GM21528 (cell line): ENCODE measurements at regions not wholly inside any gene's neighbourhood (a gene's known extent, or its start where the extent isn't known, plus 50 kb on each side); places are given as distances from the start of the nearest gene placed in this dataset.

Experiments
- ATAC-seq: cut with Tn5 transposase; IDR thresholded peaks from one replicate; pipeline ENCODE4 v1.9.1; 2021; ENCODE audit warnings: mild to moderate bottlenecking, moderate library complexity; ENCODE audit not compliant: unreplicated experiment, low FRiP score

DNA sequence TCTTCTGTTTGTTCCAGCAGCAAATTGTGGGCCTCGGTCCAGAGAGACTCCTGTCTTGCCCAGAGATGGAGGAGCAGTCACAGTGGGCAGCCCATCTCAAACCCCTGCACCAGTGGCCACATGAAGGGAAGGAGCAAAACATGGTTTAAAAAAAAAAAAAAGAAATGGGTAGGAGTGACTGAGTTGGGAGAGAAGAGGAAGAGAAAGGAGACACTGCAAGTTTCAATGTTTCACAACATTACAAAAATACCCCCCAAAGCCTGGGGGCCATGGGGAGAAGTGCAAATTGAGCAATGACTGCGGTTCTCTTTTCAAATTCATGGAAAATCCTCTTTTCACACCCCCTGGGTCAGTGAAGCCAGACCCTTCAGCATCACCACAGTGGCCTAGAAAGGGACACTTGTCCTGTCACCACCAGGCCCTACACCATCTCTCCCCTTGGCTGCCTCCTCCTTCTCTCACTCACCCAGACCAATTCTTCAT is 117.1 kb downstream of the ZFP36L2 start:
- ATAC-seq: no peak

DNA sequence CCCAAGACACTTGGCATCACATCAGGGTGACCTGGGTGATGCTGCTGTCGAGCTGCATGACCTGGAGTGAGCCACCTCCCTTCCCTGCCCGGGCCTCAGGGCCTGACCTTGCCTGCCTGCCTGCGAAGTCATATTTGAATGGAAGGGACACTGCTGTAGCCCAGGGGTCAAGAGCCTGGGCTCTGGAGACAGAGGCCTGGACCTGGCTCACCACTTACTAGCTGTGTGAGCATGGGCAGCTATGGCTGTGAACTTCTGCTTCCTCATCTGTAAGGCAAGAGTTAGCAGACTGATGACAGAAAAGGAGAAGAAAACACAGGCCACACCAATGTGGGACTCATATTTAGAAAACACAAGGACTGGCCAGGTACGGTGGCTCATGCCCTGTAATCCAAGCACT is 118.7 kb downstream of the ZFP36L2 start:
- no peak for ATAC-seq

DNA sequence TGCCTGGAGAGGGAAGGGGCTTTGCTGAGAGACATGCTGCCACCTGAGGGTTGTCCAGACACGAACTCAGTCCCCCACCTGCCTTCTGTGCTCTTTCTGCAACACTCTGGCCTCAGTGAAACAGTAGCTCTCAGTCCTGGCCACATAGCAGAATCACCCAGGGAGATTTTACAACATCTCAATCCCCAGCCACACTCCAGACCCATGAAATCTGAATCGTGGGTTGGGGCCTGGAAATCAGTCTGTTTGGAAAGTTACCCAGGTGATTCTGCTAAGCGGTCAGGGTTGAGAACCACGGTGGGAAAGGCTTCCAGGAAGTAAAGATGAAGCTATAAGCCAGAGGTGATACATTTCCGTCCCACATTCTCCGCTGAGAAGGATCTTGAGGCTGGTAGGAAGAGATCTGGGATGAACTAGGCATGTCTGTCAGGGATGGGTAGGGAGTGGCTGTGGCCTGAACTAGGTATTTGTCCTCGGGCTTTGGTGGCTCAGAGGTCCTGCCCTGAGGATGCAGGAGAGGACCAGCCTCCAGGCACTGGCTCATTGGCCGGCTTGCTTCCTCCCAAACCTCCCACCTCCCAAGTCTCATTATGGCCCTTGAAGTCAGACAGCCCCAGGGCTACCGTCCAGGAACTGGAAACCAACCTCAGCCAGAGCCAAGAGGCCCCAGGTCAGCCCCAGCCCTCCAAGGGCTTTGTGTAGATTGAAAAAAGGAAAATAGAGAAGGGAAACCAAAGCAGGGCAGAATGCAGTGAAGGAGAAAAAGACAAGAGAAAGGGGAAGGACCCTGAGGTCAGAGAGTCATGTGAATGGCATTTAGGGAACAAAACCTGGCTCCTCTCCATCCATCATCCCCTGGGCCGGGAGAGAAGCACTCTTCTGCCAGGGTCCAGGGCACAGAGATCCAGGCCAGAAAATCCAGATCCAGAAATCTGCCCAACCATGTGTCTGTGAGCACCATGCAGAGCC is 119.6 kb downstream of the ZFP36L2 start:
- peak; percentile 45 for ATAC-seq

GRCh38 chr2:43105586-43106558 is 120.5 kb downstream of the ZFP36L2 start:
- ATAC-seq: no peak

DNA sequence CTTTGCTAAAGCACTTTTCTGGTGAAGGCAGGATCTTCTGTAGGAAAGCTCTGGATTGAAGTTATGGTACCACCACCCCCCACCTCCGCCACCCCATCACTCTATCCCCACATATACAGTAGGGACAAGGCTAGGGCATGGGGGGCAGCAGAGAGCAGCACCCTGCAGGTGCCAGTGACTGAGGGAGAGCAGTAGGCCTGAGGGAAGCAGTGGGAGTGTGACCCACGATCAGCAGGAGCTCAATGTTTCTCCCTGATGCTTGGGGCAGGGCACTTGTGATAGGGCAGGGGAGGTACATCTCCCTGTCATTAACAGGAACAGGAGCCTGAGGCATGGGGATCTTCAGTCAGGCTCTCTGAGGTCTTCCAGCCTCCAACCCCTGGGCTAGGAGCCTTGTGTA is 121.6 kb downstream of the ZFP36L2 start:
- no peak for ATAC-seq

GRCh38 chr2:43104106-43104505 is 122.3 kb downstream of the ZFP36L2 start:
- ATAC-seq: no peak

GRCh38 chr2:43103093-43103404 is 123.4 kb downstream of the ZFP36L2 start:
- ATAC-seq: no peak

DNA sequence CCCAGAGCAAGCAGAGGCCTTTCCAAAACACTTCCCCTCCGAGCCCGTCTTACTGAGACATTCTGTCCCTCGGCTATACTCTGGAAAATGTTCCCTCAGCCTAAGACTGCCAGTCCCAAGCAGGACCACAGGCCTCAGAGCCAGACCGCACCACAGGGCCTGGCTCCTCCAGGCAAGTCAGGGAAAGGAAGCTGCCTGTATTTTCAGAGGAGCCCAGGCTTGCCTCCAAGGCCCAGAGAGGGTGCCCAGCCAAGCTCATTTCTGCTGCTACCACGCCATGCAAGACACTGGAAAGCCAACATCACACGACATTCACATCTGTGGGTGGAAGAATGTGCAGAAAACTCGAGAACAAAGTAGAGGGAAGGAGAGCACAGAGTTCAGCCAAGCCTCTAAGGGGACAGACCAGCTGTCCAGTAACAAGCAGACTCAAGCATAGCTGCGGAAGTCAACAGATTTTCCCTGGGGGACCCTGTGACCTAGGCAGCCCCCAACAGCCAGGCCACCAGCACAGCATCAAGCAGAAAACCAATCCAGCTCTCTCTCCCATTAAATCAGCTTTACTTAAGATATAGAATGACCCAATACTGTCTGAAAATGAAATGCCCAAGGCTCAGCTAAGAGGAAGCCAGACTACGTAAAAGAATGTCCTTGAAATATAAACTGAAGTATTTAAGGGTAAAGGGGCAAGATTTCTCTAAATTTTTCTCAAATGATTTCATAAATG is 123.9 kb downstream of the ZFP36L2 start:
- ATAC-seq: no peak

DNA sequence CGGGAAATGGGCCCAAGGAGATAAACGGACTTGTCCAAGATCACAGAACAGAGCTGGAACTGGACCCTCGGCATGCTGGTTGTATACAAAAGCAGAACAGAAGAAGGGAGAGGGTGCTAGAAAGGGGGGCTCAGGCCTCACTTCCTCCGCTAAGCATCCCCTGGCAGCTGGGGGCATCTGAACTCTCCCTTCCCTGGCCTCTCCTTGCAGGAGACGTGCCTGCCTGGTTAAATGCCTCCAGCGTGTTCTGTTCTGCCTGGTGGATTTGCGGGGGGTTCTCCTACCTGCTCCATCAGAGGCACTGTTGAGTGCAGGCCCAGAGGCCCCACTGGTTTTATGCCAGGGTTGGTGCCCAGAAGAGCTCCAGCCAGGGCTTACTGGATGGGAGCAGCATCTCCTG is 124.7 kb downstream of the ZFP36L2 start:
- no peak for ATAC-seq

- no peak for ATAC-seq
These were observed 125.3 kb downstream of the ZFP36L2 start for GRCh38 chr2:43100883-43101662.

DNA sequence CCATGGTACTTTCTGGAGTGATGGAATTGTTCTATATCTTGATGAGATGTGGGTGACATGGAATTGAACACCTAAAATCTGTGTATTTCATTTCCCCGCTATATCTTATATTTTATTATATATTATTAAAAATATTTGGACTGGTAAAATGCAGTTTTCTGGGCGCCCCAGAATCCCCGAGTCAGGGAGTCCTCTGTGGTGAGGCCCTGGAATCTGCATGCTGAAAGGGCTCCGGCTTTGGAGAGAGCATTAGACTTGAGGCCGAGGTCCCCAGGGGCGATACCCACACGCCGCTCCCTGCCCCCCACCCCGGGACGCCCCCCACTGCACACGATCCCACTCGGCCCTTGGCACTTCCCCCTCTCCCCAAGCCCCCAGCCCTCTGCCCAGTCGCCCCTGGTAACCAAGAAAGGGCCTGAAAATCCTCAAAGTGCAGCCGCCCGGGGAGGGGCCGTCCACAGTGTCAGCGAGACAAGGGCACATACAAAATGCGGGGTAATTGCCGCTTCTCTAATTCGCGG is 126.0 kb downstream of the ZFP36L2 start:
- ATAC-seq: no peak

- ATAC-seq: no peak
These were observed 126.6 kb downstream of the ZFP36L2 start for GRCh38 chr2:43099797-43100196.

DNA sequence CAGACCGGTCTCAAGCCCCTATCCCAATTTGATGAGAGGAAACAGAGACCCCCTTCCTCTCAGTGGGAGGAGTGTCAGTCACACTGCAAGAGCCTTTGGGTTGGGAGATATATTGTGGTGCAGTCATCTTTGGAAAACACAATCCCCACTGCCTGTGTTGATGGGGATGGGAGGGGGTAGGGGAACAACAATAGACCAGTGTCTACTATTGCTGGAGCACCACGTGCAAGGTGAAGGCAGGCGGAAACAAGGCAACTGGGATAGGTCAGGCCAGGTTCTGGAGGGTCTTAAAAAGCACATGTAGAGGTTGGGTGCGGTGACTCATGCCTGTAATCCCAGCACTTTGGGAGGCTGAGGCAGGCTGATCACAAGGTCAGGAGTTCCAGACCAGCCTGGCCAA is 127.9 kb downstream of the ZFP36L2 start:
- no peak for ATAC-seq

- ATAC-seq: no peak
These were observed 128.6 kb downstream of the ZFP36L2 start for GRCh38 chr2:43097644-43098408.

GRCh38 chr2:43095533-43096295 is 130.7 kb downstream of the ZFP36L2 start:
- no peak for ATAC-seq

DNA sequence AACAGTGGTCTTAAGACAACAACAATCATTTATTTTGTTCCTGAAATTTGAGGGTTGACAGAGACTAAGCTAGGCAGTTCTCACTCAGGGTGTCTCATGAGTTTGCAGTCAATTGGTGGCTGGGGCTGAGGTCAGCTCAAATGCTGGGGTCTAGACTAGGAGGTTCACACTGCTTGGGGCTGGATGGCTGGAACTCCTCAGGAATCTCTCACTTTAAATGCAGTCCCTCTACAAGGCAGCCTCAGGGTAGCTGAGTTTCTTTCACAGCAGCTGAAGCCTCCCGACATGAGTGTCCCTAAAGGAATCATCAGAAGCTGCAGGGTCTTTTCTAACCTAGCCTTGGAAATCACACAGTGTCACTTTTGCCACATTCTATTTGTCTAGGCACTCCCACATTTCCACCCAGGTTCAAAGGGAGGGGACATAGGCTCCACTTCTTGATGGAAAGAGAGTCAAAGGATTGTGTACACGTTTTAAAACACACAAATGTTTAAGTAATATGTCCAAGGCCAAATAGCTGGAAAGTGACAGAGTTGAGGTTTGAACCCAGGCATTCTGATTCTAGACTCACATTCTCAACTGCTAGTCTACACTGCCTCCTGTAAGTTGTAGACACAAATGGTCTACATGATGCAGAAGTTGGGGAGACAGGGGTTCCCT is 133.8 kb downstream of the ZFP36L2 start:
- ATAC-seq: no peak

DNA sequence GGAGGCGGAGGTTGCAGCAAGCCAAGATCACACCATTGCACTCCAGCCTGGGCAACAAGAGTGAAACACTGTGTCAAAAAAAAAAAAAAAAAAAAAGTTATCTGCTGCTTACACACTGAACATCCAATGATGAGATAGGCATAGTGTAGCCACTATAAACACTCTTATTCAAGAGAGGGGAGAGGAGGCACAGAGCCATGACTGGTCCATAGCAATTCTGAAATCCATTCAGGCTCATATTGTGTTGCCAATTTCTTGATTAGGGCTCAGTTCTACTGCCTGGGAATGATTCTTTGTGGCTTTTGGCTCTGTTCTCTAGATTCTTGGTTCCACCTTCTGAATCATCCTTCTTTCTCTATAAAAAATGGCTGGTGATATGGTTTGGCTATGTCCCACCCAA is 136.1 kb downstream of the ZFP36L2 start:
- no peak for ATAC-seq
